Uterus (tissue), 2 donors: ENCODE measurements at regions not wholly inside any gene's neighbourhood (a gene's known extent, or its start where the extent isn't known, plus 50 kb on each side); places are given as distances from the start of the nearest gene placed in this dataset.

Source experiments
- POLR2A ChIP-seq, 2 donors: fragments of 450-650 bp; IDR thresholded peaks; one replicate each; pipeline ENCODE4 v1.6.1; 2016; ENCODE audit warnings: antibody characterized with exemption in 2 of 2, mild to moderate bottlenecking in 1 of 2, moderate library complexity in 1 of 2
- TF ChIP-seq, protein P1 (sequence below), 4 experiments: fragments of 200-600 bp in 2 of 4; fragments of 450-650 bp in 2 of 4; sonication (generic) in 2 of 4; IDR thresholded peaks; one replicate each; pipeline ENCODE4 v1.5.1; 2016 to 2019; ENCODE audit warnings: antibody characterized with exemption in 4 of 4, mild to moderate bottlenecking in 2 of 4, moderate library complexity in 1 of 4

DNA sequence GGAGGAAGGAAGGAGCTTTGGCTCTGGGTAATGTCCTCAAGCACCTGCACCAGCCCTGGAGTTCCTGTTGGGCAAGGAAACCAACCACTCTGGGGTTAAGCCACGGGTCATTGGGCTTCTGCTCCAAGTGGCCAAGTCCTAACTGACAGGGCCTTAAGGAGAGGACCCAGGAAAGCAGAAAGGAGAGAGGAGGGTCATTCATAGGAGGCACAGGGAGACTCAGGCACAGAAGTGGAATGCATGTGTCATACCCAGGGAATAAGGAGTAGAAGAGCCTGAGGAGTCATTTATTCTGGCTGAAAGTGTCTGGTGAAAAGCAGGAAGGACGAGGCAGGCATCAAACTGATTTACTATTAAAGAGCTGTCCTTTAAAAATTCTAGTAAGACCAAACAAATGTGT, 129.2 kb downstream of the DMRT2 start:
- TF ChIP-seq, protein P1, sequence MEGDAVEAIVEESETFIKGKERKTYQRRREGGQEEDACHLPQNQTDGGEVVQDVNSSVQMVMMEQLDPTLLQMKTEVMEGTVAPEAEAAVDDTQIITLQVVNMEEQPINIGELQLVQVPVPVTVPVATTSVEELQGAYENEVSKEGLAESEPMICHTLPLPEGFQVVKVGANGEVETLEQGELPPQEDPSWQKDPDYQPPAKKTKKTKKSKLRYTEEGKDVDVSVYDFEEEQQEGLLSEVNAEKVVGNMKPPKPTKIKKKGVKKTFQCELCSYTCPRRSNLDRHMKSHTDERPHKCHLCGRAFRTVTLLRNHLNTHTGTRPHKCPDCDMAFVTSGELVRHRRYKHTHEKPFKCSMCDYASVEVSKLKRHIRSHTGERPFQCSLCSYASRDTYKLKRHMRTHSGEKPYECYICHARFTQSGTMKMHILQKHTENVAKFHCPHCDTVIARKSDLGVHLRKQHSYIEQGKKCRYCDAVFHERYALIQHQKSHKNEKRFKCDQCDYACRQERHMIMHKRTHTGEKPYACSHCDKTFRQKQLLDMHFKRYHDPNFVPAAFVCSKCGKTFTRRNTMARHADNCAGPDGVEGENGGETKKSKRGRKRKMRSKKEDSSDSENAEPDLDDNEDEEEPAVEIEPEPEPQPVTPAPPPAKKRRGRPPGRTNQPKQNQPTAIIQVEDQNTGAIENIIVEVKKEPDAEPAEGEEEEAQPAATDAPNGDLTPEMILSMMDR (IDR thresholded peaks at IDR 0.05): no peak
- TF ChIP-seq POLR2A (IDR thresholded peaks at IDR 0.05): no peak
